ENCODE measurements at regions not wholly inside any gene's neighbourhood (a gene's known extent, or its start where the extent isn't known, plus 50 kb on each side); places are given as distances from the start of the nearest gene placed in this dataset.
A peak's percentile ranks its signal among the peaks of the same experiment; 100 is the strongest.
"Not testable (repeated sequence)": the region's sequence is repeated elsewhere in the genome, so short reads cannot be mapped to it uniquely, and the experiment has no call there.

DNA sequence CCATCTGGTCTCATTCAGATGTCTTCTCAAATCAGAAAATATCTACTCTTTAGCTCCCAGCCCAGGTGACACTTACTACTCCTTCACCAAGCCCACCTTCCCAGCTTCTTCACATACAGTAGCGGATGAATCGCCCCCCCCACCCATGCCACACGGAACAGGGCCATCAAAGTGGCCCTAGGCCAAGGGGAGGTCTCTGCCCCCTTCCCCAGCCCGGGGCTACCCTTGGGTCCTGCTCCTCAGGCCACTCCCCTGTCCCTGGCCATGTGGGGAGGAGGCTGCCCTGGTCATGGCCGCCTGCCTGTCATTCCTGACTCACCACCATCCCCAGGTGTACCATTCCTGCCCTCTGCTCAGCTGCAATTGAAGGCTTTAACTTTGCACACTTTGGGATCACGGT, 142.8 kb downstream of the NECTIN1 start:
- ATAC-seq = no peak

DNA sequence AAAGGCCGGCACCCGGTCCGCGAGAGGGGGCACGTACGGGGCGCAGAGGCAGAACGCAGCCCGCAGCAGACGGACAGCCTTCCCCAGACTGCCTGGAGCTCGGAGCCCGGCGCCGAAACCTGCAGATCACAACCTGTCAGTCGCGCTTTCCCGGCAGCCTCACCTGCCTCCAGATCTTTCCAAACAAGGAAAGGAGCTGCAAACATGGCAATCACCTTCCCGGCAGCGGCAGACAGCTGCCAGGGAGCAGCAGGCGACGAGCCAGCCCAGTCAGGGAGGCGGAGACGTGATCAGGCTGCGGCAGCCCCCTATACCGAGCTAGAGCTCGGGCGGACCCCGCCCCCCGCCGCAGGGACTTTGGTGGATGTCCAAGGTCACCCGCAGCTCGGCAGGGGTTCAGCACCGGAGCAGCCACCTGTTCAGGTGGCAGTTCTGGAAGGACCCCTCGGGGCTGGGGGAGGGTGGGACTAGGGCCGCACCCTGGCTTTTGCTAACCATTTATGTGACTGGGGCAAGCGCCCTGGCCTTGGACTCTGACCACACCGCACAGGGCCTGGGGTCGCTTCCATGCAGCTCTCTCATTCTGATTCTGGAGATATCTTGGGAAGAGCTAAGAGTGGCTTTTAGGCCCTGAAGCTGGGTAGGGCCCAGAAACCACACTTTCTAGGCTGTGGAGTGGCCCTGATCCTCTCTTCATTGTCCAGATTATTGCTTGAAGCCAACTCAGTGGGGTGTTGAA, 143.8 kb downstream of the NECTIN1 start:
- peak; percentile 63 for ATAC-seq

DNA sequence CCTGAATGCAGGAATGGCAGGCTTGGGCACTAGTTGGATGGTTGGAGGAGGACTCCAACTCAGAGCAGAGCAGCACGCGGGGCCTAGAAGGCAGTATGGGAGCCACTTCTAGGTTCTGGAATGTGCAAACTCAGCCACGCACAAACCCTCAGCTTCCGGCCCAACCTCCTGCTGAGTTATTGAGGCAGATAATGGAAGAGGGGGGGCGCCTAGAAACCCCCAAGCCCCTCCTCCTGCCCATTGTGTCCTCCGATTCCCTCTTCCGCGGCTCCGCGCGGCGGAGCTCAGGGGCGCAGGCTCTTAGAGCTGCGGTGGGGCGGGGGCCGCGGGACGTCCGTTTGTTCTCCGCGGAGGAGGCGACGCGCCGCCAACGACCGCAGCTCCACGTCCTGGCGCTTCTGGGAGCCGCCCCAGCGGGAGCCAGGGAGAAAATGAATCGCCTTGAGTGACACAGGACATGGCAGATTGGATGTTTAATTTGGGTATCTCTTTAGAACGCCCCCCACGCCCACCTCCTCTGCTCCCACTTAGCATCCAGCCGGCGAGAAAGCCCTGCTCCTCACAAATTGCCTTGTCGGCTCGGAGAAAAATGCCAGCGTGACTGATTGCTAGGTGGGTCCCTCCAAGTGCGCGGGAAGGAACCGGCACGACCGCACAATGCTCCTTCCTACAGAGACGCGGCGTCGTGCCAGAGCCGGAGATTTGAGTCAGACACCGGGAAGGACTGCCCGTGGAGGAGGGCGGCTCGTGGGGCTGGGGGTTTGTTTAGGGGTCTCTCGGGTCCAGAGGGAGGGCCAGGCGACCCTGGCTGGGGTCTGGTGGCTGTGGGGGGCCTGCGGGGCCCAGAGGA, 144.6 kb downstream of the NECTIN1 start:
- ATAC-seq = peak; percentile 81

DNA sequence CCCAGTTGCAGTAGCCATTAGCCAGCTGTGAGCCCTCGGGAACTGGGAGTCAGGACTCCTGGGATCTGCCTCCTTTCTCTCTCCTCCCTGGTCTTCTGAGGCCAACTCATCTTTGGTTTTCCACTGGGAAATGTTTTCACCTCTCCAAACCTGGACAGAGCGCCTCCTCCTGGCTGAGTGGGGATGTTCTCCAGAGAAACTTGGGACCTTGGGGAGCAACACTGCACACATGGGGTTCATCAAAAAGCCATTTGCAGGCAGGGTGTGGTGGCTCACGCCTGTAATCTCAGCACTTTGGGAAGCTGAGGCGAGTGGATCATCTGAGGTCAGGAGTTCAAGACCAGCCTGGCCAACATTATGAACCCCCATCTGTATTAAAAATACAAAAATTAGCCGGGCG, 145.4 kb downstream of the NECTIN1 start:
- no peak for ATAC-seq

DNA sequence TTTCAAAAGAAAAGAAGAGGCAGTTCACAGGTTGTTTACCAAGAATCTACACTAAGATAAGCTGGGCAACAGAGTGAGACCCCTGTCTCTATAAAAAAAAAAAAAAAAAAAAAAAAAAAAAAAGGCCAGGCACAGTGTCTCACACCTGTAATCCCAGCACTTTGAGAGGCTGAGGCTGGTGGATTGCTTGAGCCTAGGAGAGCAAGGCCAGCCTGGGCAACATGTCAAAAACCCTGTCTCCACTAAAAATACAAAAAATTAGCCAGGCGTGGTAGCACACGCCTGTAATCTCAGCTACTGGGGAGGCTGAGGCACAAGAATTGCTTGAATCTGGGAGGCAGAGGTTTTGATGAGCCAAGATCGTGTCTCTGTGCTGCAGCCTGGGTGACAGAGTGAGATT, 147.6 kb downstream of the NECTIN1 start:
- not testable (repeated sequence) for ATAC-seq

DNA sequence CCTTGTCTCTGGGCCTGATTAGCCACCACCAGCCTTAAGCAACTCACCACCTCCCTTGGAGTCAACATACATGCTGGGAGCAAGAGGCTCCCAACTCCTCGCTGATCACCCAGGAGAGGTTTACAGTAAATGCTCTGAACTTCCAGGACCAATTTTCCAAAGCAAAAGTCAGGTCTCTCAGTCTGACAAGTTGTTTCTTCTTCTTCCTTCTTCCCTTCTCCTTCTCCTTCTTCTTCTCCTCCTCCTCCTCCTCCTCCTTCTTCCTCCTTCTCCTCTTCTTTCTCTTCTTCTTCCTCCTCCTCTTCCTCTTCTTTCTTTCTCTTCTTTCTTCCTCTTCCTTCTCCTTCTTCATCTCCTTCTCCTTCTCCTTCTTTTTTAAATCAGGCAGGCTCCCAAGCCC, 148.2 kb downstream of the NECTIN1 start:
- no peak for ATAC-seq

DNA sequence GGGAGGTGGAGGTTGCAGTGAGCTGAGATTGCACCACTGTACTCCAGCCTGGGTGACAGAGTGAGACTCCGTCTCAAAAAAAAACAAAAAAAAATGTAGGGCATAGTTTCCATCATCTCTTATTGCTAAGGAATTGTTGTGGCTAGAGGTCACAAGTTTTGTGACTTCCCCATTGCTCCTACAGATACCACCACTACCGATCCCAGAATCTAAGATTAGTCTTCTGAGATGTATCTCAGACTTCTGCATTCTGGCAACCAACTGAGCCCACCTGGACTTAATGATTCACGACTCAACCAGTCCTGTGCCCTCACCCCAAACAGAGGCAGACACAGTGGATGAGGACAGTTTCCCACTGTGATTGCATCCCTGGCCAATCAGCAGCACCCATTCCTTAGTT, 148.9 kb downstream of the NECTIN1 start:
- no peak for ATAC-seq

DNA sequence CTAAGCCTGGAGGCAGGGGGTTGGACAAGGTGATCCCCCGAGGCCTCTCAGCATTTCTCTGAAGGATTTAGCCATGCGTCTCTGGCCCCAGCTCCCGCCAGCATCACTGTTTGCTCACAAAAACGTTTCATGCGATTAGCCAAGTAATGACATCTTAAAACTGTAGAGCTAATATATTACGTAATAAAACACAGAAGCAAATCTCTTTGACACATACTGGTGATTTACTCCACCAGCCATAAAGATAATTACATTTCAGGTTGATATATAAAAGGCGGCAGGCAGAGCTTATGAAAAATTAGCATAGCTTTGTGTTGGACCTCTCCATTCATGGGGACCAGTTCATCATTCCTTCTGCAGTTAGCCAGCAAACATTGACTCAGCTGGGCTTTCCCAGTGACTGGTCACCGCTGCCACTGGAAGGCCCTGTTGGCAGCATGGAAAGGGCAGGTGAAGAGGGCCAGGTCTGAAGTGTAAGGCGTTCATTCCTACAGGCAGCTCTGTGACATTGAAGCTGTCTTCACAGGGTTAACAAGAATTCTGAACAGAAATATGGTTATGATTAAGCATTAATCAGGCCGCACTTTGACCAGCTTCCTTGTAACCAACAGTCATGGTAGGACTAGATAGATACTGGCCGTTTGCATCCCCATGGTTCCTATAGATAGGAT, 150.3 kb downstream of the NECTIN1 start:
- ATAC-seq = peak; percentile 34

DNA sequence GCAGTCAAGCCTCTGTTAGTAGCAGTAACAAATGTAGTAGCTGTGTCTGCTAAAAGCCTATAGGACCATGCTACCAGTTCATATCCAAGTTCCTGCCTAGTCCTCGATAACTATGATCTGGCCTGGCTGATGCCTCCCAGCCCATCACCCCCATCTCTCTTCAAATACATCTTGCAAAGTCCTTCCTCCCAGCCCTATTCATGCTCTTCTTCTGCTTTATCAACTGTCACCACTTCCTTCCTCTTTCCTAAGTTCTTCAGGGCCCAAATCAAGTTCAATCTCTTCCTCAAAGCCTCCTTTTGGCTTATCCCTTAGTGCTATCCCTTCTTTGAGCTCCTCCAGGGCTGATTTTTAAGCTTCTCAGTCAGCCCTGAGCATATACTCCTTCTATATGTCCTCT, 150.9 kb upstream of the THY1 start:
- no peak for ATAC-seq

DNA sequence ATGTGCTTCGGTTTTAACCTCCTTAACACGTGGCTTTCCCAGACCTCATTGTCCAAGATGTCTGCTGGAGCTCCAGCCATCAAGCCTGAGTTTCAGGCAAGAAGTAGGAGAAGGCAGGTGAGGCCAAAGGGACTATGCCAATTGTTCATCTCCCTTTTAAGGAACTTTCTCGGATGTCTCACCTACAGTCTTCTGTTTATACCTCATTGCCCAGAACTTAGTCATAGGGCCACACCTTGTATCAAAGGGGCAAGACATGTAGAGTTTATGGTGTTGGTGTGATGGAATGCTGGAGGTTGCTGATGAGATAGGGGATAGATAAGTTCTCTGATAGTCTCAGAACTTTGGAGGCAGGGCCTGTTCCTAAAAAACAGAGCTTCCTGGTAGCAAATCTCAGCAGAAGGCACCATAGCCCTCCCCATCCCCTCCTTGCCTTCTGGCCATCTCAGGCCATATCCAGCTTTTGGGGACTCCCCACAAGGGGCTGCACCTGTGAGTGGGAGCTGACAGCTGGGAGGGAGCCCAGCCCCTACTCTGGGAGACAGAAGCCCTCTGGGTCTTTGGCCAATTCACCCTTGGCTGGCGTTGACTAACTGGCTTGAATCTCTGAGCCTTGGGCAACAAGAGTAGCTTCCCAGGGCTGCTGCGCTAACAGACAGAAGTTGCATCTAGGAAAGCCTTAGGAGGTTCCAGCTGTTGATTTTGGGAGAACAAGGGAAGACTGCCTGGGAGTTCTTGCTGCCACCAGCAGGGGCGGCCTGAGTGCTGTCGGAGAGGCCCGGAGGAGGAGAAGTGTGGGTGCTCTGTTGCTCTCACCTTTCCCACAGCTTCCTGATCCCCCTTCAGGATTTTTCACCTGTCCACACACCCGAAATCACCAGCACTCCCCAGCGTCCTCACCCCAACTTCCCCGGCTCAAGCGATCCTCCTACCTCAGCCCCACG, 149.8 kb upstream of the THY1 start:
- ATAC-seq = peak; percentile 94

DNA sequence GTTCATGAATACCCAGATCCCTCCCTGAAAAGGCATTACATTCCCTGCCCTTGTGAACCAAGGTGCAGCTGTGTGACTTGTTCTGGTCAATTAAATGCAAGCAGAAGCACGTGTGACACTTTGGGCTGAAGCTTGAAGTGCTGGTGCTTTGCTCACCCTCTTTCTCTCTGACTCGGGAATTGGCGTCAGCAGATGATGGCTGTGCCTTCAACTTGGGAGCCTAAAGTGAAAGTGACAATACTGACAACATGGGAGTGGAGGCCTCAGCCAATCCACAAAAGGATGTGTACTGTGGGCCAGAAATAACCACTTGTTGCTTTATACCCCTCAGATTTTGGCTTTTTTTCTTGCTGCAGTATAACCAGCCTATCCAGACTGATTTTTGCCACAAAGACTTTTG, 148.3 kb upstream of the THY1 start:
- no peak for ATAC-seq

DNA sequence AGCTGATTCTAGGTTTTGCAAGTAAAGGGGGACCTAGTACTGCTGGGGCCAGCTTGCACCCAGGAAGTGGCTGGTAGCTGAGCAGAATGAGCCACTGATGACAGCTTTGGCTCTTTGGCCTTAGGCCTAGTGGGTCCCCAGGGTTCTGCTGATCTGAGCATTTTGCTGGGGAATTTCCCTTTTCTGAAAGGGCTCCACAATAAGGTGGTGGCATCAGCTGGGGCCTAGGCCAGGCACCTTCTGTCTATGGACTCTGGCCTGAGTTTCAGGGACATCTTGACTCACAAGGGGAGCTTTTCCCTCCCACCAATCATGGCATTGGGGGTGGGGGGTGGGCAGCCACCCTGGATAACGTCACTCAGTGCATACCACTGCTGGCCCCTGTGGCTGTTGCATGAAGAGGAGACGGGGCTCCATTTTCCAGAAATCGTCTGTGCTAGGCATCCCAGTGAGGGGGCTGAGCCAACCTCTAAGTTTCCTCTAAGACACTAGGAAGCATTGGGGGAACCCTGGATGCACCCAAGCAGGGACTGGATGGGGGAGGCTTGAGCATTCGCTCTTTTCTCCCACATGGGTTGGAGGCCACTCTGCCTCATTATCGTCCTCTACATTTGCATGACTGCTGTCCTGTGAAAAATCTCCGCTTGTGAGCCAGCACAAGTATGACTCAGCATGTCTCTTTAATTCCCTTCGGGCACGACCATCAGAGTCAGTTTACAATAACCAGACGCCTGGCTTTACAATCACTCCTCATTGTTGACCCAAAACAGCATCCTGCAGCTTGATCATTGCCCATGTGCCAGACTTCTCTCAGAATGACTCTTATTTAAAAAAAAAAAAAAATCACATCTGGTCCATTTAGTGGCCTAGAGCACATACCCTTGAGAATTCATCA, 145.0 kb upstream of the THY1 start:
- ATAC-seq = no peak

DNA sequence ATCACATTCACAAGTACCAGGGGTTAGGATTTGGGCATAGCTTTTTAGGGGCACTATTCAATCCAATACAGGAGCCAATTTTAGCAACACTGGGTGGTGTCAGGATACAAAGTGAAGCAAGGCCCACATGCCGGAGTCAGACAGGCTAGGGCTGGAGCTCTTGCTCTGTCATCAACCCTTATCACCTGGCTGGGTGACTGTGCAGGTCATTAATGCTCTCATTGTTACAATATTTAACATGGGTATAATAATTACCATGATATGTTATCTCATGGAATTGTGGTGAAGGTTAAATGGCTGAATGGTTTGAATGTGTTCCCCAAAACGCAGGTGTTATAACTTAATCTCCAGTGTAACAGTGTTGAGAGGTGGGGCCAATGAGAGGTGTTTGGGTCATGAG, 143.3 kb upstream of the THY1 start:
- ATAC-seq = no peak

DNA sequence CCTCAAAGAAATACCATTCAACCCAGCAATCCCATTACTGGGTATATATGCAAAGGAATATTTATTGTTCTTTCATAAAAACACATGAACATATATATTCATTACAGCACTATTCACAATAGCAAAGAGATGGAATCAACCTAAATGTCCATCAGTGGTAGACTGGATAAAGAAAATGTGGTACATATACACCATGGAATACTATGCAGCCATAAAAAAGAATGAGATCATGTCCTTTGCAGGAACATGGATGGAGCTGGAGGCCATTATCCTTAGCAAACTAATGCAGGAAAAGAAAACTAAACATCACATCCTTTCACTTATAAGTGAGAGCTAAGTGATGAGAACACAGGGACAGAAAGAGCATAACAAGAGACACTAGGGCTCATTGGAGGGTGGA, 142.7 kb upstream of the THY1 start:
- not testable (repeated sequence) for ATAC-seq

DNA sequence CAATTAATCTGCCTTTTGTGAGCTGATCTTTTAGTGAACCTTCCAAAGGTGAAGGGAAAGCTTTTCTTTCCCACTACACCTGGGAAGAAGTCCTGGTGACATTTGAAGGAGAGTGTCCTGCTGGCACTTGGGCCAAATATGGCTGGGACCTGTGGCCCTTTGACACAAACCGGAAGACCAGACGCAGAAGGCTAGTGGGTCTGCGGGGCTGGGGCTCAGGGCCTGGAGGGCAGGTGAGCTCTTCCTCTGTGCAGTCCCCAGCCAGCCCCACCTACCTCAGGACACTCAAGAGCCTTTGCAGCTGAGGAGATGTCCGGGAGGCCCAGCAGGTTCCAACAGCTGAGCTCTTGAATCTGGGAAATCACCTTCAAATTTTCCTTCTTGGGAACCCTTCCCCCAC, 138.0 kb upstream of the THY1 start:
- ATAC-seq = no peak

DNA sequence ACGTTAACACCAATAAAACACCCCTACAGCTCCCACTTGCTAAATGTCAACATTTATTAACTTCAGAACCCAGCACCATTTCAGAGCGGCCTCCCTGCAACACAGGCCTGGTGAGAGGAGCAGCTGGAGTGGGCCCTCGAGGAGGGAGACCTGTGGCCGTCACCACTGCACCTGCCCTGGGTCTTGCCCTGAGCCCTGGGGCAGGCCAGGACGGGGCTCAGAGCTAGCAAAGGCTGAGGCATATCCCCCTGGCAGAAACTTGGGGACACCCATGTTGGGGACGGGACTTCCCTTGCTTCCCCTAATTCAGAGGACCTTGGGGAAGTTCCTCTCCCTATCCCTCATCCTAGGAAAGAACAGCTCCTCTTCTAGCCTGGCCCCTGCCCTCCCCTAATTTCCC, 137.3 kb upstream of the THY1 start:
- no peak for ATAC-seq

DNA sequence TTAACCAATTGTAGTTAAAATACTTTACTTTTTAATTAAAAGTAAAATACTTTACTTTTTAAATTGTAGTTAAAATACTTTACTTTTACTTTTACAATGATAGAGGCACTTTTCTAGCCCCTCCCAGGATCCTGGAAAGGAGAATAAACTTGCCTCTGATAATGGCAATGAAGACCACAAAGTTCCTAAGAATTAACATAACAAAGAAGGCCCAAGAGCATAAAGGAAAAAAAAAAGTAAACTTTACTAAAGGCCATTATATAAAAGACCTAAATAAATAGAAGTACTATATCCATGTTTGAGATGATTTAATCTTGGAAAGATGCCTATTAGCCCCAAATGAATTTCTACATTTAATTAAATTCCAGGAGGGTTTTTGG, 129.1 kb upstream of the THY1 start:
- ATAC-seq = no peak

DNA sequence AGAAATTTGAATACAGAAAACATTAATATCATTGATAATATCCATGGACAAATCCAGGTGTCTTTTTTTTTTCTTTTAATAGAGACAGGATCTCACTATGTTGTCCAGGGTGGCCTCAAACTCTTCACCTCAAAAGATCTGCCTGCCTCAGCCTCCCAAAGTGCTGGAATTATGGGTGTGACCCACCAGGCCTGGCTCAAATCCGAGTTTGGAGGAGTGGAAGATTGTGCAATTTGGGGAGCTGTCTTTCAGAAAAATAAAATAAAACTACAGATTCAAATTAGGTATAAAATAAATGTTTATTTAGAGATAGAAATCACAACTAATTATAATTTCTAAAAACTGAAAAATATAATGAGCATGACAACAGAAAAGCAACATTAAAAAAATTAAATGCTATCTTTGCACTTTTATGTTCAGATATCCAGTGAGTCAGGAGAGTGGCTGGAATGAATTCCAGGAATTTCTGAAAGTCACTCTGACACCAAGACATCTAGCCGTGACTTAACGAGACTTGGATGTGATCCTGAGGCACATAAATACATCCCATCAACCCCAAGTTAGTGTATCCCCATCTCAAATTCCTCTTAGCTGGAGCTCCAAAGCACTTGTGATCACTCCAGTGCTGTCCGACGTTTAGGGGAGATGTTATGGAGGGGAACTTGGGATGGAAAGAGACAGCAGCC, 128.6 kb upstream of the THY1 start:
- ATAC-seq = no peak

DNA sequence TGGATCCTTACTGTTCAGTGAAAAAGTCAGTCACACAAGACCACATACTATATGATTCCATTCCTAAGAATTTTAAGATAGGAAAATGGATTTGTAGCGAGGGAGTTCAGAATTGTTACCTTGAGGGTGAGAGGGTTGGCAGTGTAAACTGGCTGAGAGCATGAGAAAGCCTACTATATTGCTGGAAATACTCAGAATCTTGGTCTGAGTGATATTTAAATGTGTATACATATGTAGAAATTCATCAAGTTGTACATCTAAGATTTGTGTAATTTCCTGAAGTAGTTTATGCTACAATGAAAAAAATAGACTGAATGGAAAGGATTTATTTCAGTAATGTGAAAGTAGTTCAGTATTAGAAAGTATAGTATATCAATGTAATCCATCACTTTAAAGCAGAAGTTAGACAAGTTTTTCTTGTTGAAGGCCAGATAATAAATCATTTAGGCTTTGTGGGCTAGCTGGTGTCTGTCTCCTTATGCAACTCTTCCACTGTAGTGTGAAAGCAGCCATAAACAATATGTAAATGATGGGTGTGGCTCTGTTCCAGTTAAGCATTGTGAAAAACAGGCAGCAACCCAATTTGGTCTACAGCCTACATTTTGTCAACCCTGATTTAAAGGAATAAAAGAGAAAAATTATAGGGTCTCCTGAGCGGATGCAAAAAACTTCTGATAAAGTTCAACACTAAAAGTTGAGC, 127.2 kb upstream of the THY1 start:
- ATAC-seq = peak; percentile 94

DNA sequence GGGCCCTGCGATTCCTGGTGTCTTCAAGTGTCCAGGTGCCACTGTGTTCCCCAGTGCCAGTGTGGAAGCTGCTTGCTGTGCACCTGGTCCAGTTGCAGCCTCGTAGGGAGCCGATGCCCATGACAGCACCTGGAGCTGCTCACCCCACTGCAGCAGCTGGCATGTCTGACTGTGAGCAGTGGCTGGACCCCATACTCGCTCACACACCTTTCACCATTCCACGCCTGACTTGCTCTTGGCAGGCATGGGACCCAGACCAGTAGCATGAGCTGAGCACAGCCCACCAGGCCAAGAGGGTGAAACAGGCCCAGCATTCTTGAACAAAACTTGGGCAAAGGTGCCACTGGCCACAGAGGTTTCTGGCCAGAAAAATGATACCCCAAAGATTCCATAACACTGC, 124.5 kb upstream of the THY1 start:
- ATAC-seq = no peak

All from esophagus mucosa (tissue), 1 donor.